Activated CD8-positive, alpha-beta memory T cell treated with anti-CD3 and anti-CD28 coated beads, Interleukin-2, amount 50 U/mL, for 24 hours (primary cell): ENCODE measurements at regions not wholly inside any gene's neighbourhood (a gene's known extent, or its start where the extent isn't known, plus 50 kb on each side); places are given as distances from the start of the nearest gene placed in this dataset.

ENCODE experiments used
- DNase-seq: peaks from one replicate; pipeline ENCODE4 v3.0.0-alpha.2; 2020; ENCODE audit errors: extremely low read depth

DNA sequence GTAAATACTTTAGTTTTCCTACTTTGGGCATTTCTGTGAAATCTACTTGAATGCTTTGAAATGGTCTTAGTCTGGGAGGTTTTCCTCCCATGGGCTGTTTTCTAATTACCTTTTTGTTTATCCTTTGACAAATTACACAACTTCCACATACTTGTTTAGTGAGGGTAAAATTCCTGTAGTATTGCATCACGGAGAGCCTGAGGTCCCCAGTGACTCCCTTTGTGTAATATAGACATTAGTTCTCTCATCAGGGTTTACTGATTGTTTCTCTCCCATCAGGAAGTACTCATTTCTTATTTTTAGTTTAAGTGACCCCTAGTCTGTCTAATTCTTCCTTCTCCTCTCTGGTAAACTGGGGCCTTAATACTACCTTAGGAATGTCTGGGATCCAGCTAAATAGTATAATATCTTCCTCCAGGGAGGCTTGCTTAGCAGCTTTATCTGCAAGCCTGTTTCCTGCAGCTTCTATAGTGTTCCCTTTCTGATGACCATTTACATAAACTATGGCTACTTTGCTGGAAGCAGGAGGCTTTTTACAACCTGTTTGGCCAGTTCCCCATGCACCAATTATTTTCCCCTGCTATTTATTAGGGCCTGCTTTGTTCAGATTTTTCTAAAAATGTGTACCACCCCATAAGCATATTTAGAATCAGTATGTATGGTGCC is 87.2 kb upstream of the XCR1 start:
- DNase-seq, result no peak

DNA sequence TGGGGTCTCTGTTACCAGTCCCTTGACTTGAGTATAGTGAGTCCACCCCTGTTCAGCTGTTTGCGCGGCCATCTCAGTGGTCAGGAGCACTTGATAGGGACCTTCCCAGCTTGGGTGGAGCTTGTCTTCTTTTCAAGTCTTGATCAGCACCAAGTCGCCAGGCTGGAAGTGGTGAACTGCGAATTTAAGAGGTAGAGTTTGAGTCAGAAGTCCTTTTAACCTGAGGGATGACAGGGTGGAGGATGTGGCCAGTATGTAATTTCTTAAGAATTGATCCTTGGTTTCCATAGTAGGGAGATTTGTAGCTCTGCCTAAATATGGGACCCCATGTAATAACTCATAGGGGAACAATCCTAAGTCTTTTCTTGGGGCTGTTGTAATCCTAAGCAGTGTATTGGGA is 86.3 kb upstream of the XCR1 start:
- DNase-seq, result no peak

DNA sequence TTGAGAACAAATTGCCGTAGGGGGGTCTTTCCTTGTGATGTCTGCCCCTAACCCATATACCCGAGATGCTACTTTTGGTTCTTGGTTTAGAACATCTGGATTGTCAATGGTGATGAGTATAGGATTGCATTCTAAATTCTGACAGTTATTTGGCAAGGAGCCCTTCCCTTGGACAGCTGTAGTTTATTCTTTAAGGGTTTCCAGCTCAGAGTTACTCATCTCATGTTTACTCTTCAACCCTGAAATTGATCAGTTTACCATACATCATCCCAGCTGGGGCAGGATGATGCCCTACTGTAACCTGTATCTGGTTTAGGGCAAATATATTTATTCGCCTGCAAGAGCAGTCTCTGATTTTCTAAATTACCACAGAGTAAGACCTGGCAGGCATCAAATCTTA is 85.7 kb upstream of the XCR1 start:
- no peak for DNase-seq

DNA sequence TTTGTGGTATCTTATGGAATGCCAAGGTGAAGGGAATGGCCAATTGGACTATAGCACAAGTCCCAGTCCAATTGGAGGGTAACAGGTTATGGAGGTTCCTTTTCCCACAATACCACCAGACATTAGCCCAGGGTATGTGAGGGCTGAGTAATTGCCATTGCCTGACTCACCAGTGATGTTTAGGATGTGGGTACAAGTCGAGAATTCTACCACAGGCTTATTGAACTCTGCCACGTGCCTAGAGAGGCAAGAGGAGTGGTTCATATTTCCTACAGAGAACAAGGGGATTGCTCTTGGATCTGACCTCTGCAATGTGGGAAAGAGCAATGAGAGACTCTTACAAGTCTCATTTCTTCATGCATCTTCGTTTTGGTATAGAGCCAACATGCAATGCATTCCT is 85.0 kb upstream of the XCR1 start:
- no peak for DNase-seq

DNA sequence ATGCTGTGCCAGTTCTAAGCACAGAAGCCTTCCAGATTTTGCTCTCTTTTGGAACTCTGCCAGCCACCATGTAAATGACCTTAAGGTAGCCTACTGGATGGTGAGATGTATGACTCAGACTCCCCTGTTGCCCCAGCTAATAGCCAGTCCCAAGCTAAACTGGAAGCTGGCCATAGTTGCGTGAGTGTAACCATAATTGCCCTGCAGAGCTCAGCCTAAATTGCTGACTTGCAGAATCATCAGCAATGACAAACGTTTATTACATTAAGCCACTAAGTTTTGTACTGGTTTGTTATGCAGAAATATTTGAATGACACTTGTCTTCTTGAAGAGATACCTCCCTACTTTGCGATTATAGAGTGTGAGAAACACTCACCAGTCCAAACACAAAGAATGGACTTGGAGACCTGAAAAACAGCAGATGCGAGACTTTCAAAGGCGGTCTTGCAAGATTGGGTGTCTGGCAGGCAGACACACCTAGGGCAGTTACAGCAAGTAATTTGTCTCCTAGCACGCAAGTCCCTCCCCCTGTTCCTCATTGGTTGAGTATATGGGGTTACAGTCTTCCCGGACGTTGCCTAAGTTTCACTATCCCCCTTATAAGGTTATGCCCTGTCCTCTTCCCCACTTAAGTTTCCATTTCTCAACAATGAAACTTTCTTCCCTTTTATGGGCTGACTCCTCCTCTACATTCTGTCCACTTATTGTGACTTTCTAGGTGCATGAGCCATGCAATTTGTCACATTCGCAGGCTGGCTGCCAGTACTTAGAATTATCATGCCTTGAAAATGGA is 83.6 kb upstream of the XCR1 start:
- no peak for DNase-seq

DNA sequence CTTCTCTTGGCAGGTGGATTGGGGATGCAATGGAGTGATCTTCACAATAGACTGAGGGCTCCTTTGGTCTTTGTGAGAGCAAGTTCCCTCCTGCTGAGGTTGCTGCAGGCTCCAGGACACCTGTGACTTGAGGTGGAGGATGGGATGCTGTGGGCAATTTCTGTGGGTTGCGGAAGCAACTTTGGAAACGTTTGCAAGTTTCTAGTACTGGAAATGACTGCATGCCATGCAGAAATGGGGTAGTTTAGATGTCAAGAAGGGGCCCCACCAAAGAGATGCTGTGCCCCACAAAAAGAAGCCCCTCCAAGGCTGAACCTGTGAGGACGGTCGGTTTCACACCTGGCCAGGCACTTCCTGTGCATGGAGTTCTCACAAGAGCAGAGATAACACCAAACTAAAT is 80.4 kb upstream of the XCR1 start:
- DNase-seq, result no peak

DNA sequence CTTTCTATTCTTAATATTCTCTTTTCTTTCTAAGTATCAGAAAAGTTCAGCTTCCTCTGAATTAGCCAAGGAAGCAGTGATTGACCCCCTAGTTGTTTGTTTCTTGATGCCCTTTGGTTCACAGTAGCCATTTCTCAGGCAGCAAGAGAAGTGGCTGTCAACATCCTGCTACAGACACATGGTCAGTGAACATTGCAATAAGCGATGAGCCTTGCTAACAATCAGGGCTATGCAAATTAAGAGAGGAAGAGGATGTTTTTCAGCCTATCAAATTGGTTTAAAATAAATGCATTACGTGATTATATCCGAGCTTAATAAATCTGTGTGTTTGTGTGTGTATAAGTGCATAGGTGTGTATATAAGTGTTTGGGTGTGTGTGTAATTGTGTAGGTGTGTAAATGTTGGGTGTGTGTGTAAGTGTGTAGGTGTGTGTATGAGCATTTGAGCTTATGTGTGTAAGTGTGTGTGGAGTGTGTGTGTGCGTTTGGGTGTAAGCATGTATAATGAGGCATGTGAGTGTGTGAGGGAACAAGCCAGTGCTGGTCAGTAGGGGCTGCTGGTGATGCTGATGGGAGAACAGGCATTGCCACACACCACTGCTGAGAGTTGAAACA is 78.1 kb upstream of the XCR1 start:
- DNase-seq, result no peak

DNA sequence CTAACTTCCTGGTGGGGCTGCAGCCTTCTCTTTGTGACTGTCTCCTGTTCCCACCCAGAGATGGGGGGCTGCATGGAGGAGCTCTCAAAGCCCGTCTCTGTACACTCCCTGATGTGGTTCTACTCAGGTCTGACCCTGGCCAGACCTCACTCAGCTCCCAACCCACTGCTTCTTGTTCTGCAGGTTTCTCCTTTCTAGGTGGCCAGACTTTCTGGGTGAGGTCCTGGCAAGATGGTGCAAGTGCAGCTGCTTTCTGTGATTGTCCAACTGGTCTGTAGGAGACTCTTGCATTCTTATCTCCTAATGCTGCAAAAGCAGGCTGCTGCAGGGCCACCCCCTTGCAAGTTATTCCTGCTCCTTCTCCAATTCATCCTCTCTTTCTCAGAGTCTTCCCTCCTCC is 77.4 kb upstream of the XCR1 start:
- no peak for DNase-seq

DNA sequence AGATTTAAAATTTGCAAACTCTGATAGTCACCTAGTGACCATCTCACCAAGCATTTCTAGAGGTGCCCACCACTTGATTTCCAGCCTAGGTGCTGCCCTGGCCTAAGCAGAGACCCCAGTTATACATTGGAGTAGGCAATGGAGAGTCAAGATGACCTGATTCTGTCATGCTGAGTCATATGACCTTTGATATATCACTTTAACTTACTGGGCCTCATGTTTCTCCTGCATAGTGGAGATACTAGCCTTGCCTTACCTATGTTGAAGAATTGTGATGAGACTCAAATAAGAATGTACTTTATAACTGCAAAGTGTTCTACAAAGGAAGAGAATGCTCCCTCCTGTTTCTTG is 75.5 kb upstream of the XCR1 start:
- DNase-seq, result no peak

DNA sequence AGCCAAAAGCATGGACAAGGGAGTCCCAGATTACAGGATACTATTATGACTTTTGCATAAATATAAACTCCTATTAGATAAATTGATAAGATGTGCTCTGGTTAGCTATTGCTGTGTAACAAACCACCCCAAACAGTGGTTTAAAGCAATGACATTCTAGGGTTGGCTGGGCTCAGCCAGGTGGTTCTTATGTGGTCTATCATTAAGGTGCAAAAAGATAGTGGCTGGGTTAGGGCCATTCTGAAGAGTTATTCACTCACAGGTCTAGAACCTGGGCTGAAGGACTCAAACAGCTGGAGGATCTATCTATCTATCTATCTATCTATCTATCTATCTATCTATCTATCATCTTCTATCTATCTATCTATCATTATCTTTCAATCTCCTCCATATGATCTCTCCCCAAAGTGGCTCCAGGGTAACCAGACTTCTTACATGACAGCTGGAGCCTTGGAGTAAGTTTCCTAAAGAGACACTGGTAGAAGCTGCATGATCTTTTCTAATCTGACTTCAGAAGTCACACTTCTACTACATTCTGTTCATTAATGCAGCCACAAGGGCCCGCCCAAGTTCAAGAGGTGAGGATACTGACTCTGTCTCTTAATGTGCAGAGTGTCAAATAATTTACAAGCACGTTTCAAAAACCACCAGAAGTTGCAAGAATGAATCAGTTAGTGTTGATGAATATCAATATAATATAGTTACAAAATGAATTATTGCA is 74.9 kb upstream of the XCR1 start:
- DNase-seq, result no peak

DNA sequence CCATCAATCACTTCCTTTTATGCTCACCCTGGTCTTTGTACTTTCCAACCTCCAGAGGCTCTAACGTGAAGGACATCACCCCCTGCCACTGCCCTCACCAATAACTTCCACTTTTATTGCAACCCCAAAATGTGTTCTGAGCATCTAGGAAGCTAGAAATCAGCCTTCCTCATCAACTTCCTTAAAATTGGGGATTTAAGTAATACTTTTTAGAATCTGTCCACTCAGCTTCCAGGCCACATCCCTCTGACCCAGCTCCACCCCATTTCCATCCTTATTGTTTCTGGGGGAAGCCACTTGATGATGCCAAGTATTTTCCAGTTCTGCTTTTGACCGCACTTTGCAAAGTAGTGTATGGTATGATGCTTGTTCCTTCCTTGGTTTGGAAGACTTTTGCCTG is 73.5 kb upstream of the XCR1 start:
- no peak for DNase-seq

DNA sequence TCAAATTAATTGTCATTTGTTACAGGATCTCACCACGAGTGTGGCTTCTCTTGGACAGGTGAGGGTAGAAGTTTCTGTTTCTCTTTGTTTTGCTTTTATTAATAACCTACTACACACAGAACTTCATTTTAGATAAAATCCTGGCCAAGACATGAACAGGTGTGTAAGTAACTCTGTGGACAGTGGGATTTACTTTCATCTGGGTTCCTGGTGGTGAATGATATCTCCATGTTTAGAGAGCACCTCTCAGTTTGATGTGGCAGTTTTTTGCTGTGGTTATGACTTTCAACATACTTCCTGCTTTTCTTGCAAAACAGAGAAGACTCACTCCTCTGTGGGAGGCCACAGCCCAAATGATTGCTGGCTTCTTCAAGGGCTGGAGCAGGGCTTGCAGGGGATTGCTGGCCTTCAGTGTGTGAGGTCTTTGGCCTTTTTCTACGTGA is 71.1 kb upstream of the XCR1 start:
- DNase-seq, result no peak

DNA sequence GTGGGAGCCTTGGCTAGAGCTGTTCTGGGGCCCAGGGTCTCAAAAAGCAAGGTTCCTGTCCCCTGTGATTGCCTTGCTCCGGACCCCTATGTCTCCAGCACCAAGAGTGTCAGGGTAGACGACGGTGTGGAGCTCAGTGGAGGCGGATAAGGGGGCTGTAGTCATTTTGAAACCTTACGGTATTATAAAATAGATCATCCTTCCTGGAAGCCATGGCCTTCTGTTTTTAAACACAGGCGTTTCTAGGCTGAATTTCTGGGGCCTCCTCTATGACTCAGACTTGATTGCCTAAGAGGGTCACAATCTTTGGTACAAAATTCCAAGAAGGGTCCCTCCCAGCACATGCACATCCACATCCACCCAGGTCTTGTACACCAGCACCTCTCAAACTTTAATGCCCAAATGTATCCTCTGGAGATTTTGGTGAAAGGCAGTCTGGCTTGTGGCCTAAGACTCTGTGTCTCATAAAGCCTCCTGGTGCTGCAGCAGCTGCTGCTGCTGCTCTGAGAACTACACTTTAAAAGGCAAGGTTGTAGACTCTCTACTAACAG is 70.5 kb upstream of the XCR1 start:
- no peak for DNase-seq

DNA sequence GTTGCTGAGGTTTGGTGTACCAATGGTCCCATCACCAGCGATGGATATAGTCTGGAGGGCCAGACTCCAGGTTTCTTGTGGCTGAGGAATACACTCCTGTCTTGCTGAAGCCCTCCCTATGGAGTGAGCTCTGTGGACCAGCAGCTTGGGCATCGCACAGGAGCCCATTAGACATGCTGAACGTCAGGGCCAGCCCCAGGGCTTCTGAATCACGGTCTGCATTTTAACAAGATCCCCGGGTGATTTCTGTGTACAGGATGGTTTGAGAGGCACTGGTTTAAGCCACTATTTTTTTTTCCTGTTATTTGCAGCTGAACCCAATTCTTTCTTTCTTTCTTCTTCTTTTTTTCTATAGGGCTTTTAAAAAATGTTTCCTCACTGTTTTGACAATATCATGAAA is 69.5 kb upstream of the XCR1 start:
- no peak for DNase-seq

DNA sequence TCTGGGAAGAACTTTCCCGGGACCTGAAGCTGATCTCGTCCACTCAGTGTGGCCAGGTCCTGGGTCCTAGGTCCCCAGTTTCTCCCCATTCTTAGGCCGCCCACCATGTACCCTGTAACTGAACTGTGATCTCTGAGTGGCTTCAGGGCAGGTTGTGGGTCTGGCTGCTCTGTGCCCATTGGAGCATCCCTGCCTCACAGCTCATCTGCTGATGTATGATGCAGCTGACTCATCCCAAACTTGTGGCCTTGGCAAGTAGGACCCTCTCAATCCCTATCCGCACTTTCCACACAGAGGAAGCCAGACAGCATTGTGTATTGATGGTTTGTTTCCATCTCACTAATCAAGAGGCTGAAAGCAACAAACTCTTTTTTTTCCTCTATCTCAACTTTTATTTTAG is 69.1 kb upstream of the XCR1 start:
- DNase-seq, result no peak

DNA sequence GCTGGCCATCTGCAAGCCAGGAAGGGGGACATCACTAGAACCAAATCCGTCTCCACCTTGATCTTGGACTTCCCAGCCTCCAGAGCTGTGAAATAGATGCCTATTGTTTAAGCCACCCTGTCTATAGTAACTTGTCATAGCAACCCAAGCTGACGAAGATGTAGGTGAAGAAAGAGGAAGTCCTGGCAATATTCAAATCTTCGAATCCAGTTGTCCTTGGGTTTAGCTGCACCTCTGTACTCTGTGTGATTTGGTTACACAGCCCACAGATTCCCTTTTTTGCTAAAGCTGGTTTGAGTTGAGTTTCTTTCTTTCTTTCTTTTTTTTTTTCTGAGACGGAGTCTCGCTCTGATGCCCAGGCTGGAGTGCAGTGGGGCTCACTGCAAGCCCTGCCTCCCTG is 68.0 kb upstream of the XCR1 start:
- DNase-seq, result no peak

DNA sequence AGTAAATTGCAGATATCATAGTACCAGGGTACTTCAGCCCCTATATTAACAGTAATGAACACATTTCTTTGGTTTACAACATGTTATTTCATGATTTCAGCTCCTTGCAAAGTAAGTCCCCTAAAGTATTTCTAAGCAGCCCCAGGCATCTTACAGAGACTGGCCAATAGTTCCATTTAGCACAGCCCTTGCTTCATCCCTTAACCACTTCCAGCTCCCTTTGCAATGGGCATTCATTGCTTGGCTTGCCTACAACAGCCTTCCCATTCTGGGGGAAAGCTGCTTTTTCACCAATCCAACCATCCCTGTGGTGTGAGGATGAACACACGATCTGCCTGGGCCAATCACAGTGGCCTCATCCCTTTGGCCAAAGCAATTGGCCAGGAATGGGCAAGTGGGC is 67.2 kb upstream of the XCR1 start:
- DNase-seq, result no peak

DNA sequence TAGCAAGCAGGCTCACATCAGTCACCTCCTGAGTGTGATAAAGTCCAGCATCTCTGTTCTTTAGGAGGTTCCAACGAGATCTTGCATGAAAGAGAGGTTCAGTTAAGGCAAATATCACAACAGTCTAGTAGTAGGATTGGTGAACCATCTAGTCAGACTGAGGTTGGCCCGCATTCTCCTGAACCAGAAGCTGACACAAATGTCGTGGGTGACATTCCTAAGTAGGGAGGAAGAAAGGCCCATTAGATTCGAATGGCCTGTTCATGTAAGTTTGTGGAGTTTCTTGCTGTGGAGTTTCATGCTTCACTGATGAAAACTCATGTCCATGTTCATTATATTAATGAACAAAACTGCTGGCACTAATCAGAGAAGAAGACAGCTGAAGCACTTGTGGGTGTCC is 66.7 kb upstream of the XCR1 start:
- DNase-seq, result no peak

DNA sequence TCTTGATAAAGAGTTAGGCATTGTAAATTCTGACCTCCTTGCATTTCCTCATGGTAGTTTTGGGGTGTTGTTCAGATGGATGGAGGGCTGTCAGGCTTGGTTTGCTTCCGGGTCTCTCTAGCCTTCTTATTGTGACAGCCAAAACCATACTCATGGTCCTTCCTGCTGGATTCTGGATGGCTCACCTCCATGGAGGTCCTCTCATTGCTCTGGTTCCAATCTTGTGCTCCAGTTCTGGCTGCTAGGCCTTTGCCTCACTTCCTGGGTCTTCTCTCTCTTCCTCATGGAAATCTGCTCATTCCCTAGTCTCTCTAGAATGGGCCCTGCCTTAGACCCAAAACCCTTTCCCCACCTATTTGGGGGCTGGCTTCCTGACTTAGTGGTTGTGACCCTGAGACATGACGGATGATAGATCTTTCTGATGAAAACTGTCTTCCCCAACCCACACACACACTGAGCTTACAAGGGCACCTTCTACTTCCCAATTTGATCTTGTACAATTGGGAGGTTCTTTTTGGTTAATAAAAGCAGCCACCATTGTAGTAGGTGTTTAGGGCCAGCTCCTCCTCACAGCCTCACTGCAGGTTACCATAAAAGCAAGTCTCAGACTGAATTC is 66.2 kb upstream of the XCR1 start:
- no peak for DNase-seq

DNA sequence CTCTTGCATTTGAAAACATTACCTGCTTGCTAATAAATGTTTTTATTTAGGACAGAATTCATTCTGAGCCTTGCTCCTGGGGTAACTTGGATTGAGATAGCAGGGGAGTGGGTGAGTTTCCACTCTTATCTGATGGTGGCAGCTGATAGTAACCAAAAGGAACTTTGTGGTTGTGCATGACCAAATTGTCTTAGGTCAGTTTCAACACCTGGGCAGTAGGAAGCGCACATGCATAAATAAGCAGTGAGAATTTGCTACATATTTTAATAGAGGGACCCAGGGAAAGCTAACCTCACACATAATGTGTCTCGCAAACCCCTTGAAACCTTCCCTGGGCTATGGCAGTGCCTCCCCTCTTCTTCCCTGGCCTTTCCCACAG is 65.4 kb upstream of the XCR1 start:
- DNase-seq, result no peak

DNA sequence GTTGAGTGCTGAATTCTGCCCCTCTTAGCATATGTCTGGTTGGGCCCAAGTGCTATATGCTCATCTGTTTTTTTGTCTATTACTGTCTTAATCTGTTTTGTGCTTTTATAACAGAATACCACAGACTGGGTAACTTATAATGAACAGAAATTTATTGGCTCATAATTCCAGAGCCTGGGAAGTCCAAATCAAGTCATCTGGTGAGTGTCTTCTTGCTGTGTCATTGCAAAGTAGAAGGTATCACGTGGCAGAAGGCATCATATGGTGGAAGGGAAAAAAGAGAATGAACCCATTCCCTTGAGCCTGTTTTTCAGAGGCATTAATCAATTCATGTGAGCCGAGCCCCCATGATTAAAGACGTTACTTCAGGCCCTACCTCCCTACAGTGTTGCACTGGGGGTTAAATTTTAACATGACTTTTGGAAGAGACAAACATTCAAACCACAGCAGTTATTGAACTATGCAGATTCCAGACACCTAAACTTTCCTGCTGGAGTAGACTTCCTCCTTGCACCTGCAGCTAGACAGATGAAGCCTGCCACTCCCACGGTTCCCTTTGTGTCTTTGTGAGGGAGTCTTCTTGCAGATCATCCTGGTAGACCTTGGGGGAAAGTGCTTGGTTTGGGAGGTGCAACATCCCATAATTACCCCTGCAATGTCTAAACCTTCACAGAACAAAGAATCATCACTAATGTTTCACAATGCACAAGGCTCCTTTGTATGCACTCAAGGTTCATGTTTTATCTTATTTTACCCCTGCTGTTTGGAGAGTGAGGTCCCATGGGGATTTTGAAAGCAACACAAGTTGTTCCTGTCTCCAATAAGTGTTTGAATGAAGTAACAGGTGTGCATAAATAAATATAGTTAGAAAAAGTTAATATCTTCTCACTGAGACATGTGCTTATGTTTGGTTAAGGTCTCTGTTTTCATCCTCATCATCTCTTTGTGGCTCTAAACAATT is 64.7 kb upstream of the XCR1 start:
- DNase-seq, result no peak
